ENCODE measurements at regions not wholly inside any gene's neighbourhood (a gene's known extent, or its start where the extent isn't known, plus 50 kb on each side); places are given as distances from the start of the nearest gene placed in this dataset.

GRCh38 chr10:89887406-89887805, 186.0 kb downstream of the KIF20B start:
- DNase-seq (ENCODE audit: low read depth in 3 of 3), result no peak

GRCh38 chr10:89887830-89888229, 186.4 kb downstream of the KIF20B start:
- DNase-seq (ENCODE audit: low read depth in 3 of 3), result no peak

- DNase-seq (ENCODE audit: low read depth in 3 of 3), result no peak
These were observed 187.1 kb downstream of the KIF20B start for GRCh38 chr10:89888321-89889070.

- DNase-seq (ENCODE audit: low read depth in 3 of 3), result no peak
These were observed 188.2 kb downstream of the KIF20B start for GRCh38 chr10:89889606-89890005.

- DNase-seq (ENCODE audit: low read depth in 3 of 3), result no peak
These were observed 189.7 kb downstream of the KIF20B start for GRCh38 chr10:89891006-89891535.

- no peak for DNase-seq (ENCODE audit: low read depth in 3 of 3)
These were observed 192.7 kb downstream of the KIF20B start for GRCh38 chr10:89894051-89894450.

GRCh38 chr10:89900554-89900953, 199.2 kb downstream of the KIF20B start:
- DNase-seq (ENCODE audit: low read depth in 3 of 3), result no peak

GRCh38 chr10:89901895-89902294, 200.5 kb downstream of the KIF20B start:
- DNase-seq (ENCODE audit: low read depth in 3 of 3), result no peak

- DNase-seq (ENCODE audit: low read depth in 3 of 3), result no peak
These were observed 203.4 kb downstream of the KIF20B start for GRCh38 chr10:89904755-89905154.

GRCh38 chr10:89909752-89910151, 208.4 kb downstream of the KIF20B start:
- DNase-seq (ENCODE audit: low read depth in 3 of 3), result no peak

GRCh38 chr10:89915021-89915420, 213.6 kb downstream of the KIF20B start:
- DNase-seq (ENCODE audit: low read depth in 3 of 3), result no peak

GRCh38 chr10:89915968-89916367, 214.6 kb downstream of the KIF20B start:
- DNase-seq (ENCODE audit: low read depth in 3 of 3), result no peak

GRCh38 chr10:89916468-89917215, 215.3 kb downstream of the KIF20B start:
- DNase-seq (ENCODE audit: low read depth in 3 of 3), result no peak

GRCh38 chr10:89921403-89921802, 220.0 kb downstream of the KIF20B start:
- no peak for DNase-seq (ENCODE audit: low read depth in 3 of 3)

- no peak for DNase-seq (ENCODE audit: low read depth in 3 of 3)
These were observed 222.3 kb downstream of the KIF20B start for GRCh38 chr10:89923661-89924060.

- DNase-seq (ENCODE audit: low read depth in 3 of 3), result no peak
These were observed 222.9 kb downstream of the KIF20B start for GRCh38 chr10:89924261-89924660.

GRCh38 chr10:89926736-89927135, 225.3 kb downstream of the KIF20B start:
- no peak for DNase-seq (ENCODE audit: low read depth in 3 of 3)

- DNase-seq (ENCODE audit: low read depth in 3 of 3), result no peak
These were observed 228.1 kb downstream of the KIF20B start for GRCh38 chr10:89929282-89930026.

GRCh38 chr10:89937494-89937893, 236.1 kb downstream of the KIF20B start:
- no peak for DNase-seq (ENCODE audit: low read depth in 3 of 3)

- DNase-seq (ENCODE audit: low read depth in 3 of 3), result no peak
These were observed 238.7 kb downstream of the KIF20B start for GRCh38 chr10:89940076-89940475.

GRCh38 chr10:89942217-89942616, 240.8 kb downstream of the KIF20B start:
- DNase-seq (ENCODE audit: low read depth in 3 of 3), result no peak

GRCh38 chr10:89944138-89944537, 242.7 kb downstream of the KIF20B start:
- no peak for DNase-seq (ENCODE audit: low read depth in 3 of 3)

Data from stimulated activated CD4-positive, alpha-beta T cell treated with anti-CD3 and anti-CD28 coated beads, TNF-alpha, amount 100 ng/mL, for 48 hours (primary cell).